Stimulated activated naive CD8-positive, alpha-beta T cell treated with anti-CD3 and anti-CD28 coated beads, Interleukin-15, Interleukin-2, amounts not matched to agents 100 ng/mL and 50 ng/mL, for 24 hours (primary cell): ENCODE measurements at regions not wholly inside any gene's neighbourhood (a gene's known extent, or its start where the extent isn't known, plus 50 kb on each side); places are given as distances from the start of the nearest gene placed in this dataset.

Experiments
- H3K27ac Mint-ChIP-seq: one replicate; pipeline ENCODE4 v1.8.0; 2021; ENCODE audit warnings: mild to moderate bottlenecking, mixed read lengths
- H3K27me3 Mint-ChIP-seq: one replicate; pipeline ENCODE4 v1.8.0; 2021; ENCODE audit warnings: mixed read lengths
- H3K36me3 Mint-ChIP-seq: one replicate; pipeline ENCODE4 v1.8.0; 2021; ENCODE audit warnings: low read depth, mixed read lengths
- H3K4me1 Mint-ChIP-seq: one replicate; pipeline ENCODE4 v1.8.0; 2021; ENCODE audit warnings: low read depth, mixed read lengths
- H3K4me3 Mint-ChIP-seq: one replicate; pipeline ENCODE4 v1.8.0; 2021; ENCODE audit warnings: mild to moderate bottlenecking, mixed read lengths
- H3K9me3 Mint-ChIP-seq: one replicate; pipeline ENCODE4 v1.8.0; 2021; ENCODE audit warnings: mixed read lengths

- H3K4me3 Mint-ChIP-seq: no peak overlapping the region
- H3K4me1 Mint-ChIP-seq: no peaks in the 10 kb centered on the region
- no peaks in the 10 kb centered on the region for H3K36me3 Mint-ChIP-seq
- H3K27ac Mint-ChIP-seq: no peak overlapping the region
- peaks cover 63% of the 10 kb centered on the region for H3K27me3 Mint-ChIP-seq
- H3K9me3 Mint-ChIP-seq: no peaks in the 10 kb centered on the region
These were observed 368.0 kb upstream of the IRX2 start for GRCh38 chr5:3119435-3119834.

- Mint-ChIP-seq H3K4me1 (no peaks in the 10 kb centered on the region), H3K27me3 (peaks cover 63% of the 10 kb centered on the region), H3K36me3 (no peaks in the 10 kb centered on the region), H3K27ac (no peak overlapping the region), H3K4me3 (no peak overlapping the region), H3K9me3 (no peaks in the 10 kb centered on the region)
These were observed 366.9 kb upstream of the IRX2 start for GRCh38 chr5:3118340-3118739.

DNA sequence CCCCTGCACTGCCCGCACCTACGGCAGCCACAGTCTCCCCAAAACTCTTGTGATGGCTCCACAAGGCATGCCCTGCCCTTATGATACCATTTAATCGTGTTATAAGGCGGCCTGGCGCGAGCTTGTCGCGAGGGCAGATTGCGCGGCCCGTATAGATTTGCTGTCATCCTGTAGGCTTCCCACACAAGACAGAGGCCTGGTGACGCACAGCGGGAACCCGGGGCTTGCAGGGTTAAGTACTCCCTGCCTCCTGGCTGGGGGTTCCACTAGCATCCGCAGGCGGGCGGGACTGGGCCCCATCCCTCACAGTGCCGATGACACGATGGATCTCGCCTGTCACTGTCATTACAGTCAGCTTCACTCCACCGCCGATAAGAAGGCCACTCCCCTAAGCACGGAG lies 364.9 kb upstream of the IRX2 start:
- H3K4me3 Mint-ChIP-seq: no peak overlapping the region
- no peaks in the 10 kb centered on the region for H3K4me1 Mint-ChIP-seq
- peaks cover 52% of the 10 kb centered on the region for H3K27me3 Mint-ChIP-seq
- H3K9me3 Mint-ChIP-seq: no peaks in the 10 kb centered on the region
- no peak overlapping the region for H3K27ac Mint-ChIP-seq
- no peaks in the 10 kb centered on the region for H3K36me3 Mint-ChIP-seq

- Mint-ChIP-seq H3K4me3 (no peak overlapping the region), H3K27me3 (peaks cover 40% of the 10 kb centered on the region), H3K4me1 (no peaks in the 10 kb centered on the region), H3K36me3 (no peaks in the 10 kb centered on the region), H3K9me3 (no peaks in the 10 kb centered on the region), H3K27ac (no peak overlapping the region)
These were observed 363.0 kb upstream of the IRX2 start for GRCh38 chr5:3114467-3114866.

GRCh38 chr5:3110371-3110770 lies 358.9 kb upstream of the IRX2 start:
- no peaks in the 10 kb centered on the region for H3K36me3 Mint-ChIP-seq
- no peak overlapping the region for H3K27ac Mint-ChIP-seq
- H3K27me3 Mint-ChIP-seq: peaks cover 10% of the 10 kb centered on the region
- no peaks in the 10 kb centered on the region for H3K4me1 Mint-ChIP-seq
- H3K9me3 Mint-ChIP-seq: no peaks in the 10 kb centered on the region
- no peak overlapping the region for H3K4me3 Mint-ChIP-seq

- no peak overlapping the region for H3K4me3 Mint-ChIP-seq
- H3K27me3 Mint-ChIP-seq: peaks cover 32% of the 10 kb centered on the region
- H3K36me3 Mint-ChIP-seq: no peaks in the 10 kb centered on the region
- H3K27ac Mint-ChIP-seq: no peak overlapping the region
- no peaks in the 10 kb centered on the region for H3K9me3 Mint-ChIP-seq
- no peaks in the 10 kb centered on the region for H3K4me1 Mint-ChIP-seq
These were observed 355.7 kb upstream of the IRX2 start for GRCh38 chr5:3107156-3107611.

- Mint-ChIP-seq H3K27ac (no peak overlapping the region), H3K27me3 (peaks cover 32% of the 10 kb centered on the region)
These were observed 354.1 kb upstream of the IRX2 start for GRCh38 chr5:3105581-3105980.

DNA sequence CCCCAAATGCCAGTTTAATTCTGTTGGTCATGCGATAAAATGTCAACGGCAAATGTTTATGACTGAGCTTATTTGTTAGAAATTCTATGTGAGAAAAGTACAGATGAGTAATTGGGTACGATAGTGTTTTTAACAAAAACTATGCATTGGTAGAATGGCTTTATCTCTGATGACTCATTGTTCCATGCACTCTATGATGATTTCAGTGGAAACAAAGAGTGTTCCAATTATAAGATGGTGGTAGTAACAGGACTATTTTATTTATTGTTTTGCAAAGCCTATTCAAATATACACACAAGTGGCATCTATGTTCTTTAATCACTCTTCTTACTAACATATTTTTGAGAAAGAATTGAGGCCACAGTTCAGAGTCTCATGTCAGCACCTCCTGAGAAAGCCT lies 353.7 kb upstream of the IRX2 start:
- Mint-ChIP-seq H3K27me3 (peaks cover 32% of the 10 kb centered on the region), H3K9me3 (no peaks in the 10 kb centered on the region), H3K4me3 (no peak overlapping the region), H3K27ac (no peak overlapping the region), H3K36me3 (no peaks in the 10 kb centered on the region), H3K4me1 (no peaks in the 10 kb centered on the region)

More at GRCh38 chr5:3105581-3105980, 354.1 kb upstream of the IRX2 start:
- Mint-ChIP-seq H3K4me1 (no peaks in the 10 kb centered on the region), H3K36me3 (no peaks in the 10 kb centered on the region), H3K4me3 (no peak overlapping the region), H3K9me3 (no peaks in the 10 kb centered on the region)

DNA sequence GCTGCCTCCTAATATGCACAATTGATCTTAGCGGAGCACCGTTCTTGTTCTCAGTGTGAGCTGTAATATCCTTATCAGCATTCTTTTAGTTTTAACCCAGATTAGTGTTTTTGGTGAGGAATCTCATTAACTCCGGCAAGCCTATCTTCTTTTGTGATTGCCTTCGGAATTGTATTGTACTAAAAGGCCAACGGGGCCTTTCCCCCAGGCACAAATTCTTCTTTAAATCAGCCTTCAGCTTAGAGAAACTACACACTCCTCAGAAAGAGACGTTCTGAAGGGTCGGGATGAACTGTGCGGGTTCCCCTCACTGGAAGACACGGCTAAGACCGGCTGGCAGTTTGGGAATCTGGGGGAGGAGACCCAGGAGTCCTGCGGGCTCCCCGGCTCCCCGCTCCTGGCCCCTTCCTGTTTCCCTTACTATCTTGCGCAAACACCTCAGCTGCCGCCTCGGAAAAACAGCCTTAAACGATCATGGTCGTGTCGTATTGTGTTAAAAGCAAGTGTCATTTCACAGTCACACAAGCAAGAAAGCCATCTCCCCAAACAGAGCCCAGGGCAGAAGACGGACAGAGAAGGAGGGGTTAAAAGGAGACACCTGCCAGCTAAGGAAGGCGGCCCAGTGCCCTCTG lies 353.1 kb upstream of the IRX2 start:
- no peaks in the 10 kb centered on the region for H3K4me1 Mint-ChIP-seq
- no peak overlapping the region for H3K4me3 Mint-ChIP-seq
- no peaks in the 10 kb centered on the region for H3K9me3 Mint-ChIP-seq
- no peaks in the 10 kb centered on the region for H3K36me3 Mint-ChIP-seq
- peaks cover 32% of the 10 kb centered on the region for H3K27me3 Mint-ChIP-seq
- H3K27ac Mint-ChIP-seq: no peak overlapping the region

- Mint-ChIP-seq H3K4me1 (no peaks in the 10 kb centered on the region), H3K27ac (no peak overlapping the region), H3K4me3 (no peak overlapping the region), H3K9me3 (no peaks in the 10 kb centered on the region), H3K36me3 (no peaks in the 10 kb centered on the region), H3K27me3 (peaks cover 32% of the 10 kb centered on the region)
These were observed 351.9 kb upstream of the IRX2 start for GRCh38 chr5:3103262-3103811.

DNA sequence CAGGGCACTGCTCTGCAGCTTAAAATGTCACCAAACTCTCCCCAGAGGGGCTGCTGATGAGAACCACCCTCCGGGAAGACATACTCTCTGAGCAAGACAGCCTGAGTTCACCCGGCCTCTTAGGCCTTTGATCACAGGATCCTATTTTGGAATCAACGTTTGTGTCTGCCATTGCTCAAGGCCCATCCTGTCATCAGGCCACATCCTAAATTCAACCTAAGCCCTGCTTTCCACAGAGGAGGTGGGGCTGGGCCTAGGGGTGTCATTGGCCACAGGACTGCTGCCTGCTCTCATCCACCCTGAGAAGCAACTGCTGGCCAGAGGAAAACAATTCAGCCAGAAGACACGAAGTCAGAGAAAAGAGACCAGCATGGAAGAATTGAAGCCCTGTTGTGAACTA lies 351.1 kb upstream of the IRX2 start:
- Mint-ChIP-seq H3K4me3 (no peak overlapping the region), H3K4me1 (no peaks in the 10 kb centered on the region), H3K36me3 (no peaks in the 10 kb centered on the region), H3K27me3 (peaks cover 32% of the 10 kb centered on the region), H3K9me3 (no peaks in the 10 kb centered on the region), H3K27ac (no peak overlapping the region)

DNA sequence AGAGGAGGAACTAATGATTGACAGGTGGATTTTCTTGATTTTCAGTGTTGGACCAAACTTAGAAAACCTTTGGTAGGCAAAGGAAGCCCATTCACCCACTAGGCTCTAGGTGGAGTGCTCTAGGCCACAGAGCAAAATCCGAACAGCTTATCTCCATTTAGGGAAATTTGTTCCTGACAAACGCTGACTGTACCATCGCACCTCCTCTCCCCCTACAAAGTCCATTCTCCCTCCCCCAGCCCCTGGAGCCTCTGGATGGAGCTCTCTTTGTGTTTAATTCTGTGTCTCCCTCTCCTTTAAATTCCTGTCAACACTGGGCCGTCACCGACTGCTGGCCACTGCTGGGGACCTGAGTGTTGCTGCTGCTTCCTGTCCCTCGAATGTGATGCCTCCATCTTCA lies 350.1 kb upstream of the IRX2 start:
- no peaks in the 10 kb centered on the region for H3K9me3 Mint-ChIP-seq
- H3K27me3 Mint-ChIP-seq: peaks cover 27% of the 10 kb centered on the region
- H3K36me3 Mint-ChIP-seq: no peaks in the 10 kb centered on the region
- H3K27ac Mint-ChIP-seq: no peak overlapping the region
- no peak overlapping the region for H3K4me3 Mint-ChIP-seq
- no peaks in the 10 kb centered on the region for H3K4me1 Mint-ChIP-seq

DNA sequence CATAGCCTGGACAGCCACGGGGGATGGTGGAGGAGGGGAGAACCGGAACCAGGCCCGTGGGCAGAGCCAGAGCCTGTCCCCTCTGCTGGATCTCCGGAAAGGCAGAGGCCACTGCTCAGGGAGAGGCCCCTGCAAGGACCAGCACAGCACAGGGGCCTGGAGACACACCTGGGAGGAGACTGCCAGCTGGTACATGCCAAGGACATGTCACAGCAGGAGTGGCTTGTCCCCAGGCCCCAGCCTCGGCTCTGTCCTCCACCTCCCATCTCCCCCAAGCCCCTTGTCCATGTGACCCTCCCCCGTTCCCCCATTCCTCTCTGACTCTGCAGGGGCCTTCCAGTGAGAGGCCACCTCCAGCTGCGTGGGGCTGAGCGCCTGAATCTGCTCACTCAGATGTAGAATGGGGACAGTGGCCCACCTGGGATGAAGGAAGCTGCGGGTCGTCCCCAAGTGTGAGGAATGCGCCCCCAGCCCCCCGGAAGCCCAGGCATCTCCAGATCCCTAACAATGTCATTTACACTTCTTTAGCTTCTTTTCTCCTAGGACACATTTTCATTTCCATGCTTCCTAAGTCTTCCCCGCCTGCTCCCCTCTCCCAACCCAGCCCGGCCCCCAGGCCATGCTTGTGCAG lies 349.6 kb upstream of the IRX2 start:
- Mint-ChIP-seq H3K9me3 (no peaks in the 10 kb centered on the region), H3K4me1 (no peaks in the 10 kb centered on the region), H3K36me3 (no peaks in the 10 kb centered on the region), H3K4me3 (no peak overlapping the region), H3K27ac (no peak overlapping the region), H3K27me3 (peaks cover 27% of the 10 kb centered on the region)

DNA sequence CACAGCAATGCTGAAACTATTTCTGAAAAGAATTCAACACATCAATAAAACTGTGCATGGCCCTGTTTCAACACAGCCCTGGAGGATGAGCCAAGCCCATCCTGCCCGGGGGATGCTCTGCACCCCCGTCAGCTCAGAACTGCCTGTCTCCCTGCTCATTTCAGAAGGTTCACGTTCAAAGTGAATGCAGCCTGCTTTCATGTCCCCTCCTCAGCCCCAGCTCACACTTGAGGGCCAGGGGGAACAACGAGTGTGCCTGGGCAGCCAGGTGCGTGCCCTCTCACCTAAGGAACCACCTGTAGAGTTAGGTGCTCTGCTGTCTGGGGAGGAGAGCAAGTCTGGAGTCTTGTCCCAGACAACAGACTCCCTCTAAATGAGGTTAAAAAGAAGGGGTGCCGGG lies 348.5 kb upstream of the IRX2 start:
- Mint-ChIP-seq H3K4me3 (no peak overlapping the region), H3K27ac (no peak overlapping the region), H3K9me3 (peaks cover under 1% of the 10 kb centered on the region), H3K27me3 (peaks cover 19% of the 10 kb centered on the region), H3K4me1 (no peaks in the 10 kb centered on the region), H3K36me3 (no peaks in the 10 kb centered on the region)

DNA sequence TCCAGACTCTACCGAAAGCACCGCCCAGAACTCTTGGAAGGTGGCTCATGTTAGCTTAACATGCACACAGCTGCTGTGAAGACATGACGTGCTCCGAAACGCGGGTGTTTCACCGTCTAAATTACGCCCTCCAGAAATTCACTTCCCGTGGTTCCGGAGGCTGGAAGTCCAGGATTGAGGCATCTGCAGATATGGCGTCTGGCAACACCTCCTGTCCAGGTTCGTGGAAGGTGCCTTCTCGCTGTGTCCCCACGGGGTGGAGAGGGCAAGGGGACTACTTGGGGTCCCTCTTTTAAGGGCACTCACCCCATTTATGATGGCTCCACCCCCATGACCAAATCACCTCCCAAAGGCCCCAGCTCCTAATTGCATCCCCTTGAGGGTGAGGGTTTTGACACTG lies 348.0 kb upstream of the IRX2 start:
- Mint-ChIP-seq H3K27ac (no peak overlapping the region), H3K4me1 (no peaks in the 10 kb centered on the region), H3K27me3 (peaks cover 15% of the 10 kb centered on the region), H3K9me3 (peaks cover 4% of the 10 kb centered on the region), H3K36me3 (no peaks in the 10 kb centered on the region), H3K4me3 (no peak overlapping the region)

DNA sequence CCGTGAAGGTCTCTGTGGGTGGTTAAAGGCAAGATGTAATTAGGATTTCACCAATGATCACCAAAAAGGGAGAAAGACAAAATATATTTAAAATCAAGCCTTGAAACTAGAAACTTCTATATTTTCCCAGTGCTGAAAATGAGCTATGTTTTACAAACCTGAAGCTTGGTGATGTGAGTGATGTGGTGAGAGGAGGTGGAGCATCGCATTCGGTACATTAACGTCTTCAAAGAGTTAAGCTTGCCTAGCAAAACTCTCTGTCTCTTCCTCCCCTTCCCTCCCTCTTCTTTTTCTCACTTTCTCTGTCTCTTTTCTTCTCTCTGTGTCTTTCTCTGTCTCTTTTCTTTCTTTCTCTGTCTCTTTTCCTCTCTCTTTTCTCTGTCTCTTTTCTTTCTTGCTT lies 347.3 kb upstream of the IRX2 start:
- H3K9me3 Mint-ChIP-seq: peaks cover 9% of the 10 kb centered on the region
- no peak overlapping the region for H3K4me3 Mint-ChIP-seq
- H3K27ac Mint-ChIP-seq: no peak overlapping the region
- no peaks in the 10 kb centered on the region for H3K4me1 Mint-ChIP-seq
- peaks cover 9% of the 10 kb centered on the region for H3K27me3 Mint-ChIP-seq
- no peaks in the 10 kb centered on the region for H3K36me3 Mint-ChIP-seq
